SKM-1 treated with dmso at 0.1 percent for 144 hours (cell line): ENCODE measurements at regions not wholly inside any gene's neighbourhood (a gene's known extent, or its start where the extent isn't known, plus 50 kb on each side); places are given as distances from the start of the nearest gene placed in this dataset.

Experiments used
- DNase-seq: peaks from one replicate; lab custom pipeline; 2025; ENCODE audit not compliant: unreplicated experiment; lab: John Stamatoyannopoulos, UW

DNA sequence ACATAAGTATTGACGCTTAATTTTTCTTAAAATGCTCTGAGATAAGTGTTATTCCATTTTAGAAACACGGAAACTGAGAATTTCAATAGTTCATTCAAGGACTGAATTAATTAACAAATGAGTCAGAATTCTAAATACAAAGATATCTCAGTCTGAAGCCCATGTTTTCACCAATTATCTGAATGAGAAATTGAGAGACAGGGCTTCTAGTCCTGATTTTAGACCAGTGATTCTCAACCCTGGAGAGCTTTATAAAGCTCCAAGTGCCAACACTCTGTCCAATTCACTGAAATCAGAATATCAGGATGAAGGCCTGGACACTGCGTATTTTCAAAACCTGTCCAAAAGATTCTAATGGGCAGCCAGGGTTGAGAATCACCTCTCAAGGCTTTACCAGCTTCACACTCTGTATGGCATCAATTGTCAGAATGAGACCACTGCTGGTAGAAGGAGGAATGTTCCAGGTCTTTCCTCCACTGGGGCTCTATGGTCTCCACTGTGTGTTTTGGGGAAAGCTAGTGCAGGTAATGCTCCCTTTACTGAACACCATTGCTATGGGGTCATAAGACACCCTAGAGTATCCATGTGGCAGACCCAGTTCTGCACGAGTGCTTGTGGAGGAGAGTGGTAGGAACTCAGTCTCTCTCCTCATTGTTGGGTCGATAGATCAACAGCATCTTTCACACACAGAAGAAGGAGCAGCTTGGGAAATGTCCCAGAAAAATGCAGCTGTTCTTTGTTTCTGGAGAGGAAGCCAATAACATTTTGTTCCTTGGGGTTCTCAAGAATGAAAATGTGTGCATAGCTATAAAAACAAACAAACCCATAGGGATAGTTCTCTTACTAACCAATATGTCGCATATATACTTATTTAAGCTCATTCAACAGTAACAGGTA, 99.7 kb upstream of the OSMR start:
- no peak for DNase-seq

DNA sequence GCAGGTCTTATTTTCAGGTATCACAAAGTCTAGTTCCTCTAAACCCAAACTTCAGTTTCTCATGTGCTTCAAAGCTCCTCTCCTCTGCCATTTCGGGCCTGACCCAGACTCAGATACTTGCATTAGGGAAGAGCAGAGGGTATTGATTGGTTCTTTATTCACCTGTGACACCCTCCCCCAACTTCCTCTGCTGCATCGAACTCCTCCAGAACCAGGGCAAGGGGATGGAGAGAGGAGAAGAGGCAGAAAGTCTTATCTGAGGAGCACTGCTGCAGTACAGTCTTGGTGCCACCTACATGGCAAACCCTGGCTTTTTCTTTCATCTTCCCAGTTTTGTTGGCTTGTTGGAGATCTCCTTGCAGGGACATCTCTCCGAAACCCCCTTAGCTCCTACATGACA, 96.0 kb upstream of the OSMR start:
- no peak for DNase-seq

DNA sequence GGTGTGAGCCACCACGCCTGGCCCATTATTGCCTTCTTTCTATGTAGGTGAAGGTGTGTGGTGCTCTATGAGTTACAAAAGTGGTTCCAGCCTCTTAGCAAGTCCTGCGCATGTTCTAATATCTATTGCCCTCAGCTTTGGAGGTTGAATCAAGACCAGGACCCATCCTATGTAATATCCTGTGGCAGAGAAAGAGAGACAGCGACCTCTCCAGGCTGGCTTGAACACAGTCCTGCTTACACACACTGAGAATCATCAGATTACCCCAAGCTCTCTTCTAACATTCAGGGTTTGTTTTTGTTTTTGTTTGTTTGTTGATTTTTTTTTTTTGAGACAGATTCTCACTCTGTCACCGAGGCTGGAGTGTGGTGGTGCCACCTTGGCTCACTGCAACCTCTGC, 94.7 kb upstream of the OSMR start:
- no peak for DNase-seq

DNA sequence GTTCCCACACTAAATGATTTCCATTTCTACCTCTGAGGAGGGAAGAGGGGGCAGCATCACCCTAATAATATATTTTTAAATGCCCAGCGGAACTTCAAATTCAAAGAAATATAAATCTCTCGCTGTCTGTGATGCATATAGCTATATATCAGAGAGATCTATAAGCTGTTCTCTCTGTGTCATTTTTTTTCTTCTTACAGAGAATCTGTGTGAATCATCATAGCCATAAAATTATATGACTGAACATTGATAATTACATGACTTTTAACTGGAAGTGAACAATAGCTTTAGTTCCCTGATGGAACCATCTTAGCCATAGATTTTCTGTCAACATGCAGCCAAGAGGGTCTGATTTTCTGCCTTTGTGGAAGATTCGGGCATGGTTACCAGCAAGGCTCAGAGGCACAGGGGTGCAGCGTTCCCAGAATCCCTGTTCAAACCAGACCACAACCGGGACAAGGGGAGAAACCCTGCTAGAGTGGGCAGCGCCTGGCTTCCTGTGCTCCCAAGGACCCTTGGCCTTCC, 93.7 kb upstream of the OSMR start:
- no peak for DNase-seq

DNA sequence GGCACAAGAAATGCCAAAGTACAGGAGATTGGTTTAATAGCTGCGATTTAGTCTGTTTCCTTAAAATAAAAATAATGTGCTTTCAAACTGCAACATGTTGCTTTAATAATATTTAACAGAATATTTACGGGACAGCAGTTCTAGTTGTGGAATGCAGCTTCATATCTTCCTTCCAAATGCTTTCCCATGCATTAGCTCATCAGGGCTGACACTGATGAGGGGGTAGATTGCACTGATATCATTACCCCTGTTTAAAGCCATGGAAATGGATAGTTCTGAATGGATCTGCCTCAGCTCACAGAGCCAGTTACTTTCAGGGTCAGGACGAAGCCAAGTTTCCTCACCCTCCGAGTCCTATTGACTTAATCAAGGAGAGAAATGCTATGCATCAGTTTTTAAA, 93.2 kb upstream of the OSMR start:
- no peak for DNase-seq

DNA sequence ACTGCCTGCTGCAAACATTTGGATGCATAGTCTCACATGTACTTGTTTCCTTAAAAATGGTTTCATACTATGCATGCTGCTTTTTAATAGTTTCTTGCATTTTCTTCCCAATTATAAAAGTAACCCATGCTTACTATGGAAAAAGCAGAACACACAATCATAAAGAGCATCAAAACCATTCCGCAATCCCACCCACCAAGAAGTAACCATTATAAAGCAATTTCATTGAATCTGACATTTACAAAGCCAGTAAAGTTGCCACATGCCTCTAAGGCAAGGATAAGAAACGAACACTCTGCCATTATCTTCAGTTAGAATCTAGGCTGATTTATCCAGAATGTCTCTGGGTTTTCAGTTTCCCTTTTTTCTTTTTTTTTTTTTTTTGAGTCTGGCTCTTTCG, 92.7 kb upstream of the OSMR start:
- no peak for DNase-seq

DNA sequence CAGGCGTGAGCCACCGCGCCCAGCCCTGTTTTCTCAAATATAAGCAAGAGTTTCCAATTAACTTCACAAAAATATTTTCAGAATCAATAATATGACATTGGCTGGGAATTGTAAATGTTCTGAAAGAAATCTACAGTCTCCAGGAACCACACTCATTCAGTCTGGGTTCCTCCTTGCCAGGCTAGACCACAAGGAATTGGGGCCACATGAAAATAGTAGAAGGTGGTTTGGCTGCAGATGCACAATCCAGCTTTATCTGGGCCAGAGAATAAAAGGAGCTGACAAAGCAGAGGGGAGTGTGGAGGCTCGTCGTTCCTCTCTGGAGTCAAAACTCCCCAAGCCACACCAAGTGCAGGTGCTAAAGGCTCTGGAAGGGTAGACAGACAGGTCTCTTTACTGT, 92.0 kb upstream of the OSMR start:
- no peak for DNase-seq

DNA sequence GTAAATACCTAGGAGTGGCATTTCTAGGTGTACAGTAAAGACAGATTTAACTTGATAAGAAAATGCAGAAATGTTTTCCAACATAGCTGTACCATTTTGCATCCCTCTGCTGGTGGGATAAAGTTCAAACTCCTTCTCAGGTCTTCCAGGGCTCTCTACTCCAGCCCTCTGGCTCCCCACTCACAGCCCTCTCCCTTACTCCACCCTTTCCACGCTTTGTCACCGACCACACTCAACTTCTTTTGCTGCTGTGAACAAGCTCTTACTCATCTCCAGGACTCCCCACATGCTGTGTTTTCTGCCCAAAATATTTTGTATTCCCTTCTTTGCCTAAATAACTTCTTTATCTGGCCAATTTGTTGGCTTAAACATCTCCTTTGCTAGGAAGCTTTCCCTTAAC, 90.6 kb upstream of the OSMR start:
- no peak for DNase-seq

DNA sequence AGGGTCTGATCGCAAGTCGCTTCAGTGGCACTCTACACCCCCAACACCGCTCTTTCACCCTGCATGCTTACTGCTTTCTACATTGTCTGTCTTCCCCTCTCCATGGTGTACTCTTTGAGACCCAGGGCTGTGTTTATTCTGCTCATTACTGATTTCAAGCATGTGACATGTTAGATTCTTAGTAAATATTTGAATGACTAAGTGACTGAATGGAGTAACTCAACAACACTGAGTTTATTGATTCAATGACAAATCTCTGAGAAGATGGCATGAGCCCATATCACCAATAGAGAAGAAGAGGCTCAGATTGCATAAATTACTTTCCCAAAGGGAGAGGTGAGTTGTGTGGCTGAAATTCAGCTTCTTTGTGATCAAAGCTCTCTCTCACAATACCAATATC, 89.7 kb upstream of the OSMR start:
- no peak for DNase-seq

DNA sequence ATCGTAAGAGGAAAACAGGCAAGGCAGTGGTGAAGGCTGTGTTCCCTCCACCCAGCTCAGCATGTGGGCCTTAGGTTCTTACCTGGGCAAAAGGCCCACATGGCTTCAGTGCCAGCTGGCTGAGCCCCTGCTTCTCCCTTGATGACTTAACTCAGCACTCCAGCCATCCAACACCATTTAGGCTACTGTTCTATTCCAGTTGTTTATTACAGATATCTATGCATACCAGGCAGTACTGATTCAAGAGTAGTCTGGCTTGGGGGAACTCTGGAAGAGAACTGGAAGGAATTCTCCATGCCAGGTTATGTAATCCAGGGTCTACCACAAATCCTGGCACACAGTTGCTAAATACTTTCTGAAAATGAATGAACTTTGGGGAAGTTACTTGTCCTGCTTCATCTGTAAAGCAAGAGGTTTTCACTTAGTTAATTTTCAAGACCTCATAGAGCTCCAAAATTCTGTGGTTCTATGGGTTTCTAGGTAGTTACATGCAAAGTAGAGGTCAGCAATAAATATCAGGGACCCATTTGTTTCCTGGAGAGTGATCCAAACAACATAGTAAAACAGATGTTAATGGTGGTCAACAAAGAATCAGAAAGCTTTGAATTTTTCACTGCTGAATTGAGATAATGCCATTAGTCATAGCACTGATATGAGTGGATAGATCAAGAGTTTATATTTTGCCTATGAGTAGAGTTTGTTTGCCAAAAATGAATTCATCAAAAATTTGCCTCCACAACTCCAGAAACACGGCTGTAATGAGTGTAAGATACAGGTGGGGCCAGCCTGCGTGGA, 88.2 kb upstream of the OSMR start:
- DNase-seq, result no peak

DNA sequence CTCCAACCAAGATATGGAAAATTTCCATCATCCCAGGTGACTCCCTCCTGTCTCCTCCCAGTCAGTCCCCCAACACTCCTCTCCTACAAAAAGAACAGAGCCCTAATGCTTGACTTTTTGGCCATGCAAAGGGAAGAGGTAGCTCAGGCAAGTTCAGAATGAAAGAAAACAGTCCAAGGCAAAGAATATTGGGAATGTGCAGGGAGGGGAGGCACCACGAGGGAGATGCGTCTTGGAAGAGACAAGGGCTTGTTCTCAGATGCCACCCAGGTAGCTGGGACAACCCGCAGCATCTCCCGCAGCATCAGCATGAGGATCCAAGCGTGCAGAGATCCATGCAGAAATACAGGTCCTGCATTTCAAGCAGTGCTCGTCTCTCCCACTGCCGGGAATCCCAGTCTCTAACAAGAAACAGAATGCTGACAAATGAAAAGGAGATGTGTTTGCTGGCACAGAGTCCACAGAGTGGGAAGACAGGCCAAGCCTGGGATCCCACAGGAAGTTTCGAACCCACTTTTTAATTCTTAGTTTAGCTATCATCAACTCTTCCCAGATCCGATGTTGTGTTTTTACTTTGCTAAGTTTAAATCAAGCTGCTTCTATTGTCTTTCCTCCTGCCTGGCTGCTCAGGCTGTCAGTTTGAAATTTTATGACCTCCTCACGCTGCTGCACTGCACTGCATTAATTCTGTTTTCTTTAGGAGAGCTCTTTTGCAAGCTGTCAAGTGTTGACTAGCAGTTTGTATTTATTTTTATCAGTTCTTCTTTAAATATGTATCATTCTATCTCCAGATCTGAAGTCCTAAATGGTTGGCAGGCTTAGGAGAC, 86.8 kb upstream of the OSMR start:
- DNase-seq, result no peak

DNA sequence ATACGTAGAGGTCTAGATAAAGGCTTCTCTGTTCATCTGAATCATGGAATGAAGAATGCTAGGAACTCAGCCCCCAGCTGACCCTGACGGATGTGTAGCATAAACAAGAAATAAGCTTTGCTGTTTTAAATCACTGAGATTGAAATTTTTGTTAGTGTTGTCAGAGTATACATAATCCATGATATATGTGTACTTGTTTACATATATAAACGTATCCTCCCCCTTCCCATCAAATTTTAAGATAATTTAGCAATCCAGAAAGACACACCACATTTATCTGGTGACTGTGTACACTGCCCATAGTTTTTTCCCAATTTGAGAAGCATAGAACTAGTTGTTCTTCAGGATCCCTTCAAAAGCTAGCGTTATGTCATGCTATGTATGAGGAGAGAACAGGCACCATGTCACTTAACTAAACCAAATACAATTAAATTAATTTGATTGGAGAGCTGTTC, 80.8 kb upstream of the OSMR start:
- DNase-seq, result no peak

DNA sequence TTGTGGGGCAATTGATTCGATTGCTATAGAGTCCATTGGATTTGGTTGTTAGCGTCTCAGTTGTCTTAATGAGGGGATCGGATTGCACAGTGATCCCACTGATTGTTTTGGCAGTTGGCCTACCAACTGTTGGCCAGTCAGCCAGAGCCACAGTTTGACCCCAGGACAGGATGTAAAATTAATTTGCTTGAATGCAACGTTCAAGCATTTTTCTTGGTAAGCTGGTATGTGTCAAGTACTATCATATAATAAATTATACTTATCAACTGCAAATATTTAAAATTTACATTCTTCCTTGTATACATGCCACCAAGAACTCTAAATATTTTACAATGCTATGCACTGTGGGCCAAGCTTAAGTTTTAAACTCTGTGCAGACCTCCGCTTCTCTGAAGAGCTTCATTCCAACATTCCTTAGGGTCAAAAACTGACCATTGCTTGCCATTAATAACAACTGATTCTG, 80.4 kb upstream of the OSMR start:
- no peak for DNase-seq

DNA sequence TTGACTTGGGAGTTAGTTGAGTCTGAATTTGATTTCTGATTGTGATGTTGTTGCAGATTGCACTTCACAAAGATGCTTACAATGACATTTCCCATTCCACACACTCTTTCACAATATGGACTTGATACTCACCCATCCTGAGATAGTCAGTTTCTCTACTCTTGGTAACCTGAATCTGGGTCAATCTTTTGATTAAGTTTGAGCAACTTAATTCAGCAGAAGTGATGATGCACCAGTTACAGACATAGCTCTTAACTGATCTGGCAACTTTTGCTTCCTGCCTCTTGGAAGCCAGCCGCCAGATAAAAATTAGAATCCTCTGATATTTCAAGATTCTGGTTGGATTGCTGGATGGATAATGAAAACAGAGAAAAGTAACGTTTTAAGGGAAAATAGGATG, 79.7 kb upstream of the OSMR start:
- DNase-seq, result no peak

DNA sequence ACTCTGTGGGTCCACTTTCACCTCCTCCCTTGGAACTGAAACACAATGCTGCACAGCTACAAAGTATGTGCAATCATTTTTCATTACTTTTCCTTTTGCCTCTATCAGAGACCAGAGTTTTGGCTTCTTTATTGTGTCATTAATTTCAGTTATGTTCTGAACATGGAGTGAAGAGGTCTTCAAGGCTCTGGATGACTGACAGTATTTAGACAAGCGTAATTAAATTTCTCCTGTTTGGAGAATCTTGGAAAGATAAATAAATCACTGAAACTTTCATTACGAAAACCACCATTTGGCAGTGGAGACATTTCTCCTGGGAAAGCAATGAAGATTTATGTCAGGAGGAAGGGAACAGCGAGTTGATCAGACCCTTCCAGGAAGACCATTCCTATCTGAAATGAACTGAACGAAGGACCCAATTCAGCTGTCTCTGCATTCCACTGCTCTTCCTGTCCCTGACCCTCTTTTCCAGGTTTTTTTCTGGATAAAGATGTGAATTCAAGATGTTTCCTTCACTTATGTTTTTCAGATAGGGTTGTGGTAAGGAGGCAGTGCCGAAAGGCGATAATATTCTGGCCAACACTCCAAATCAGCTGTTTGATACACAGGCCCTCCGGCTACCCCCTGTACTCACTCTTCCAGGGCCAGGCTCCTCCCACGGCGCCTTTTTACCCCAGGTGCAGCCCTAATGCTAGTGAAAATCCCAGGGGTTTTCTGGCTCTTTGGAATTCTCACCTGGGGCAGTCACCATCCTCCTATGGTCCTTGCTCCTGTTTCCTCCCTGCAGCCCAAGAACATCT, 77.2 kb upstream of the OSMR start:
- DNase-seq, result no peak

DNA sequence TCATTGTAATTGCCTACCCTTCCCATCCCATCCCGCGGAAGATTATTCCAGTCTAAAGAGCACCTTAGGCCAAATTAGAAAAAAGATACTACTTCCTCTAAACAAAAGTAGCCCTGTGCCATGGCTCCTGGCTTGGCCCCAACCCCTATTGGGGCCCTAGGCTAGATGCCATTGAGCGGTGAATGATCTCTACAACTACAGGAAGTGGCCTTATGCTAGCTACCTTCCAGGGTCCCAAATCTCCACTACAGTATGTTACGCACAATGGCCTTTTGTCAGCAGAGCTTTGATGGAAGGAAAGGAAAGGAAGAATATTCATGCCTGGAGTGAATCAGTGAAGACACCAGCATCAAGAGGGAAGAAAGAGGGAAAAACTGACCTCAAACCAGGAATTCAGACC, 73.3 kb upstream of the OSMR start:
- DNase-seq, result no peak

DNA sequence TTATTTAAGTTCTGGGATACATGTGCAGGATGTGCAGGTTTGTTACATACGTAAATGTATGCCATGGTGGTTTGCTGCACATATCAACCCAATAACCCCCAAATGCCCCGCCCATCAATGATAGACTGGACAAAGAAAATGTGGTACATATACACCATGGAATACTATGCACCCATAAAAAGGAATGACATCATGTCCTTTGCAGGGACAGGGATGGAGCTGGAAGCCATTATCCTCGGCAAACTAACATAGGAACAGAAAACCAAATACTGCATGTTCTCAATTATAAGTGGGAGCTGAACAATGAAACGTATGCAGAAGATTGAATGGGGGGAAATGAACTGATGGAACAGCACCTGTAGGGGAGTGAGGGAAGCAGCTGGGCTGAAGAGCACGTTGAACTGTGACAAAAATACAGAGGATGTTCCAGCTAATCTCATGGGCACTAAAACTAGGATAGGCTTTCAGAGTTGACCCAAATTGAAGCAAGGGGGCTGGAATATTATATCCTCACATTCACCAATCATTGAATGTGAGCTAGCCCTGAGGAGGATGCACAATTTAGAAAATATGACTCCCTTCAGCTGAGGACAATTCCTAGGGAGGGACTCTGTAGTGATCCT, 70.5 kb upstream of the OSMR start:
- DNase-seq, result no peak

DNA sequence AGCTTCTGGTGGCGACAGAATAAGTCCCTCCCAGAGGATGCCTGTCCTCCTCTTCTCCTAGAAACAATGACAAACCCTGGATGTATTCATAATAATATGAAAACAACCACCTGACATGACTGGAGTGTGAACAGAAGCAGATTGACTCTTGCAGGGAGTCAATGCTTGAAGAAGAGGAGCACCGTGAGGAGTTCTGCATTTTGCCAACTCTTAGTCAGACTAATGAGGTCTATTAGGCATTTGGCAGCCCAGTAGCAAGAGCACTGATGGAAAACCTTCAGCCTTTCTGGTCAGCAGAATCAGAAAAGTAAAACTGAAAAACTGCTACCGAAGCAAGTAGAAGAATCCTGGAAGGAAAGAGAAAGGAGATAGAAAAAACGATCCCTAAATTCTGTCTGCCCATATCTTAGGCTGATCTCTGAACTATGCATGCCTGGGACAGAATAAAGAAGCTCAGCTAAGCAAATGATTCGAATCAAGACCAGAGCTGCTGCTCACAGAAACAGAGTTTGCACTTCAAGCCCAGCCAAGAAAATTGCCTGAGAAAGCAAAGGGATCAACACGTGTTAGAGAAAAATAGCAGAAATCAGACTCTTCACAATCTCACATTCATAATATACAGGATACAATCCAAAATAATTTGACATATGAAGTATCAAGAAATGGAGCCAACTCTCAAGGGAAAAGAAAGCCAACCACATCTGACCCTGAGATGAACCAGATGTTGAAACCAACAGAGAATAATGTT, 69.5 kb upstream of the OSMR start:
- DNase-seq, result no peak

DNA sequence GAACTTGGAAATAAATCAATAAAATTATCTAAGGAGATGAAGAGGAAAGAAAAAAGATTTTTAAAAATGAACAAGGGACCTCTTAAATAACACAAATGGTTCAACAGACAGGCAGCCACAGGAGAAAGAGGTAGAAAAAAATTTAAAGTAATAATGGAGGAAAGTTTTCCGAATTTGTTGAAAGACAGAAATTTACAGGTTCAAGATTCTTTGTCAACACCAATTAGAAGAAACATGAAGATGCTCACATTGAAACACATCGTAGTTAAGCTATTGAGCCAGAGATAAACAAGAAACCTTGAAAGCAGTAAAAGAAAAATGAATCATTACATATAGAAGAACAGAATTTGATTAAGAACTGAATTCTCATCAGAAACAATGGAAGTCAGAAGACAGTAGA, 68.7 kb upstream of the OSMR start:
- DNase-seq, result no peak
